Fibroblast of pulmonary artery (primary cell): ENCODE measurements at regions not wholly inside any gene's neighbourhood (a gene's known extent, or its start where the extent isn't known, plus 50 kb on each side); places are given as distances from the start of the nearest gene placed in this dataset.

Experiments
- DNase-seq: peaks from one replicate; pipeline ENCODE4 v3.0.0-alpha.2; 2010; ENCODE audit warnings: low read depth
- H3K4me3 ChIP-seq: replicated peaks from 2 replicates; pipeline ENCODE4 v1.5.1; 2011; ENCODE audit warnings: low read depth, mild to moderate bottlenecking, control low read depth, low read length, moderate library complexity
- CTCF ChIP-seq: IDR thresholded peaks from 2 replicates; pipeline ENCODE4 v1.5.1; 2011; ENCODE audit warnings: mild to moderate bottlenecking, control low read depth, low read length, inconsistent platforms; ENCODE audit errors: missing control alignments

GRCh38 chr10:78688230-78688900 lies 380.4 kb upstream of the ZMIZ1 start:
- TF ChIP-seq CTCF: no peak
- DNase-seq: no peak
- H3K4me3 ChIP-seq: no peak overlapping the region

GRCh38 chr10:78688901-78689583 lies 379.7 kb upstream of the ZMIZ1 start:
- no peak overlapping the region for H3K4me3 ChIP-seq
- TF ChIP-seq CTCF: no peak
- peak; percentile 7 for DNase-seq

GRCh38 chr10:78689584-78689935 lies 379.2 kb upstream of the ZMIZ1 start:
- DNase-seq: no peak
- TF ChIP-seq CTCF: no peak
- H3K4me3 ChIP-seq: no peak overlapping the region

- TF ChIP-seq CTCF: no peak
Measured at GRCh38 chr10:78690354-78691111, 378.2 kb upstream of the ZMIZ1 start.

GRCh38 chr10:78691301-78692030 lies 377.3 kb upstream of the ZMIZ1 start:
- no peak overlapping the region for H3K4me3 ChIP-seq

More at GRCh38 chr10:78690354-78691111, 378.2 kb upstream of the ZMIZ1 start:
- no peak overlapping the region for H3K4me3 ChIP-seq
- no peak for DNase-seq

More at GRCh38 chr10:78691301-78692030, 377.3 kb upstream of the ZMIZ1 start:
- no peak for TF ChIP-seq CTCF
- no peak for DNase-seq
